GM21423 (cell line): ENCODE measurements at regions not wholly inside any gene's neighbourhood (a gene's known extent, or its start where the extent isn't known, plus 50 kb on each side); places are given as distances from the start of the nearest gene placed in this dataset.
"Not testable (repeated sequence)": the region's sequence is repeated elsewhere in the genome, so short reads cannot be mapped to it uniquely, and the experiment has no call there.

Source experiments
- ATAC-seq: cut with Tn5 transposase; IDR thresholded peaks from one replicate; pipeline ENCODE4 v1.9.1; 2021; ENCODE audit warnings: mild to moderate bottlenecking, moderate library complexity; ENCODE audit not compliant: unreplicated experiment

GRCh38 chr3:25171897-25172296 lies 256.2 kb upstream of the RARB start:
- ATAC-seq = no peak

DNA sequence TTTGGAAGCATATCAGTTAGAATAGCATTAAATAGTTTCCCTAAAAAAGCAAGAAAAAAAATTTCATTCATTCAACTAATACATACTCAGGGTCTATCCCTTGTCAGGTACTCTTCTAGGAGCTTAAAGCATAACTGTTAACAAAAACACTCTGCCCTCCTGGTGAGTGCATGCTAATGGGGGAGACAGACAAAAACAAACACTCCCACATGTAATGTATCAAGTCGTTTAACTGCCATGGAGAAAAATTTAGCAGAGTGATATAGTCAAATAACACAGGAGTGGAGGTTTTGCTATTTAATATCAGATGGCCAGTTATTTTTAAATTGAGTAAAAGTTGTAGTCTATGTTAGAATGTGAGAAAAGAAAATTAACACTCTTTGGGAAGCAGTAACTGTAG lies 254.5 kb upstream of the RARB start:
- no peak for ATAC-seq

- ATAC-seq = no peak
Measured at GRCh38 chr3:25174251-25174650, 253.8 kb upstream of the RARB start.

- no peak for ATAC-seq
Measured at GRCh38 chr3:25177041-25177440, 251.0 kb upstream of the RARB start.

DNA sequence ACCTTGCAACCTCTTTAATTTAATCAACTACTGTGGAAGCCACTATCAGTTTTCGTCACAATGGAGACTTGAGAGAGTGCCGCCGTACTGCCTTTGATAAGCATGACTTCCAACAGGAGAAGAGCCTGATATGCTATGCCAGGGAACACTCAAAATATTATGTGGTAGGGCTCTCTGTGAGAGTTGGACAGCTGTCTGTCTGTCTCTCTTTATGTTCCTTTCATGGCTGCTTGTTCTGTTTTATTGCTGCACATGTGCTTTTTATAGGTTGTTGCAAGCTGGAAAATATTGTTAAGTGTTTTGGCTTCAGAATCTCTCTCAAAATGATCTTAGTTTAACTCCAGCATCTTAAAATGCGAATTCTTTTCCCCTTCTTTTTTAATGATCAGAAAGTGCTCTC lies 249.4 kb upstream of the RARB start:
- ATAC-seq = no peak

DNA sequence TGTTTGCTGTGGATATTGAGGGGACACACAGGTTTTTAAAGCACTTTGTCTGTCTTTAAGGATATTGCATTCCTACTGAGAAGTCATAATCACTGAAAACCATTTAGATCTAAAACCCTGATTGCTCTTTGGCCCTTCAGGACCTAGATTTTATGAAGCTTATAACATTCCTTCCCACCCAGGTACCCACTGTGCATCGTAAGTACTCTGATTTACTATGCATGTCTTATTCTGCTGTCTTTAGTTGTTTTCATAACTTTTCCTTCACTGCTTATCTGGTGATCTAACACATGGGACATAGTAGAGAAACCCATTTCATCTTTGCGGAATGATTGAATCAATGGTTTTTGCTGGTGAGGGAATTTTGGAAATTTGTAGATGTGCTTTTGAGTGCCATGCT lies 247.0 kb upstream of the RARB start:
- ATAC-seq = no peak

DNA sequence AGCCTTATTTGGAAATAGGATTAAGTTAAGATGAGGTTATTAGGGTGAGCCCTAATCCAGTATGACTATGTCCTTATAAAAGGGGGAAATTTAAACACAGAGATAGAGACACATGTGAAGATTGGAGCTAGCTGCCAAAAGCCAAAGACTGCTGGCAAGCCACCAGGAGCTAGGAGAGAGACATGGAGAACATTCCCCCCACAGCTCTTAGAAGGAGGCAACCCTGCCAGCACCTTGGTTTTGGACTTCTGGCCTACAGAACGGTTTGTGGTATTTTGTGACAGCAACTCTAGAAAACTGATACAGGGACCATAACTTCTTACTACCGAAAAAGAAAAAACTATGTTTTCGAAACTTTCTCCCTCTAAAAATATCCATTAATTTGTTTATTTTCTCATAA lies 245.3 kb upstream of the RARB start:
- ATAC-seq = no peak

- no peak for ATAC-seq
Measured at GRCh38 chr3:25184641-25185250, 243.3 kb upstream of the RARB start.

DNA sequence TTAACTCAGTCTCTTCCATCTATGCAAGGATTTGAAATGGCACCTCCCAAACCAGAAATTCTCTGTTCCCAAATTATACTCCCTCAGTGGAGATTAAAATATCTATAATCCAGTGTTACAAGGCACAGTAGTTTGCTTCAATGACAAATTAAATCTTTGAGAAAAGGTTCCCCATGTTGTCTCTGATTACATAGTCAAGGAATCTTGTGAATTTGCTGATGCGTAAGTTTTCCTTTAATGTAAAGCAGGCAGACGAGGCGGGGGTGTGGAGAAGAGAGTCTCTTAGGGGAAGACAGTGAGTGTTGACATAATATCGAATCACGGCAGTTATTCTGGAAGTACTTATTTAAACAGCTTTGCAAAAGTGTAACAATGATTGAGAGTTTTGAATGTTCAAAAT lies 236.4 kb upstream of the RARB start:
- ATAC-seq = no peak

- not testable (repeated sequence) for ATAC-seq
Measured at GRCh38 chr3:25199567-25199966, 228.5 kb upstream of the RARB start.

- no peak for ATAC-seq
Measured at GRCh38 chr3:25212736-25213135, 215.3 kb upstream of the RARB start.

DNA sequence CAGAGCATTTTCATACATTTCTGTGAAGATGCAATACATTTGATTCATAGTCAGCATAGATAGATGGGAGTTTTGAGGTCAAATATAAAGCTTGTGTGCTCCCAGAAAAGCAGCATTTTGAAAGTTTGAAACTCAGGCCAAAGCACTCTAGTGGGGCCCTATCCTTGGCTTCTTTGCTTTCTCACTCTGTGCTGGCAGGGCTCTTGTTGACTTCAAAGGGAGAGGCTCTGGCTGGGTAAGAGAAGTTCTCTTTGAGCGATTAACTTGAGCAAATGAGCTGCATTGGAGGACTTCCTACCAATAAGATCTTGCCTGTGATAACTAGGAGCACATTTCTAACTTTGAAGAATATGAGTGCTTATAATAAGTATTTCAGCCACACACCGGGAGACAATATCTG lies 214.0 kb upstream of the RARB start:
- ATAC-seq = no peak

GRCh38 chr3:25218362-25218761 lies 209.7 kb upstream of the RARB start:
- no peak for ATAC-seq

DNA sequence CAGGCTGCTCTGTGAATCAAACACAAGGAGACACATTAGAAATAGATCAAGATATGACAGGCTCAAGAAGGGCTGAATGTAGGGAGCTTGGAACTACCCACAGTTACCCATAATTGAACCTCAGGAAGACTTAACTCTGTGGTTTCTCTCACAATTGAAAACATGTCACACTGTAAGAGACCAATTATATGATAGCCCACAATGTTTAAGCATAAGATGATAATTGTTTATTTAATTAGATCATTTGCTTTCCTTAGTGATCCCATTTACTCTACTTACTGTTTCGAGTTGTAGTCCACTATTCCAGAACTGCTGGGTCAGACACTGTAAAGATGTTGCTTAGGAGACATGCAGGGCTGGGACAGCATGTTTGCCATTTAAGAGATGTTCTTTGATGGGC lies 201.3 kb upstream of the RARB start:
- no peak for ATAC-seq

- no peak for ATAC-seq
Measured at GRCh38 chr3:25229586-25229985, 198.5 kb upstream of the RARB start.

- ATAC-seq = no peak
Measured at GRCh38 chr3:25235031-25235430, 193.0 kb upstream of the RARB start.

- no peak for ATAC-seq
Measured at GRCh38 chr3:25235466-25235865, 192.6 kb upstream of the RARB start.

DNA sequence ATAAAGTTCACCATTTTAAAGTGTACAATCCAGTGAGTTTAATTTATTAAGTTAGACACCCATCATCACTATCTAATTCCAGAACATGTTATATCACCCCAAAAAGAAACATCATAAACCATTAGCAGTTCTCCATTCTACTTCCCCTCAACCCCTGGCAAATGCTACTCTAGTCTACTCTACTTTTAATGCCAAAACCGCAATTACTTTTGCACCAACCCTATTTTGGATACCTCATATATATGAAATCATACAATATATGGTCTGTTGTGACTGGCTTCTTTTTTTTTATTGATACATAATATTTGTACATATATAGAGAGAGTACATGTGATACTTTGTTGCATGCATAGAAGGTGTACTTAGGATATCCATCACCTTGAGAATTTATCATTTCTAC lies 190.5 kb upstream of the RARB start:
- no peak for ATAC-seq

DNA sequence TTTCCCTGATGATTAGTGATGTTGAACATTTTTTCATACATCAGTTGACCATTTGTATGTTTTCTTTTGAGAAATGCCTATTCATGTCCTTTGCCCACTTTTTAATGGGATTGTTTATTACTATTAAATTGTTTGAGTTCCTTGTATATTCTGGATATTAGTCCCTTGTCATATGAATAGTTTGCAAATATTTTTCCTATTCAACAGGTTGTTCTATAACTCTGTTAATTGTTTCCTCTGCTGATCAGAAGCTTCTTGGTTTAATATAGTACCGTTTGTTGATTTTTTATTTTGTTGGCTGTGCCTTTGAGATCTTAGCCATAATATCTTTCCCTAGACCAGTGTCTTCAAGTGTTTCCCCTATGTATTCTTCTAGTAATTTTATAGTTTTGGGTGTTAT lies 189.0 kb upstream of the RARB start:
- no peak for ATAC-seq

- no peak for ATAC-seq
Measured at GRCh38 chr3:25246913-25247312, 181.2 kb upstream of the RARB start.

DNA sequence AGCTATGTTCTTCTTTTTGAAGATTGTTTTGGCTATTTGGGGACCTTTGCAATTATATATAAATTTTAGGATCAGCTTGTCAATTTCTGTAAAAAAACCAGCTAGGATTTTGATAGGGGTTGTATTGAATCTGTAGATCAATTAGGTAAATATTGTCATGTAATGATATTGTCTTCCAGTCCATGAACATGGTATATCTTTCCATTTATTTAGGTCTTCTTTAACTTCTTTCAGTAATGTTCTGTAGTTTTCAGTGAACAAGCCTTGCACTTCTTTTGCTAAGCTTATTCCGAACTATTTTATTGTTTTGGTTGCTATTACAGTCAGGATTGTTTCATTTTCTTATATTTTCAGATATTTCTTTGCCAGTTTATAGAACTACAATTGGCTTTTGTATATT lies 175.8 kb upstream of the RARB start:
- no peak for ATAC-seq

DNA sequence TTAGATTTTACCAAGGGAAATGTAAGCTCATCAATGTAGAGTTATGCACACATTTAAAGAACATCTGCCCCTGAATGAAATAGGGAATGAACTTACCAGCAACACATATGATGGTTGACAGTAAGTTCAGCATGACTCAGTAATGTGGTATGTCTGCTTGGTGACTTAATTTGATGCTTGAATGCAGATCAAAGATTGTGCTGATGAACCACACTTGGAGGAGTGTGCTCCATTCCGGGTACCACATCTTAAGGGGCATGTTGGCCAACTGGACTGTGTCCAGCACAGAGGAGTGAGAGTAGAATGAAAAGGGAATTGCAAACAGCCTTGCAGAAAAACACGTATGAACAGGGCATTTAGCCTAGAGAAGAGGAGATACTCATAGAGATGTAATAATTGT lies 171.0 kb upstream of the RARB start:
- no peak for ATAC-seq

GRCh38 chr3:25259871-25260270 lies 168.2 kb upstream of the RARB start:
- ATAC-seq = no peak

GRCh38 chr3:25262322-25262721 lies 165.7 kb upstream of the RARB start:
- ATAC-seq = no peak
